ENCODE measurements at regions not wholly inside any gene's neighbourhood (a gene's known extent, or its start where the extent isn't known, plus 50 kb on each side); places are given as distances from the start of the nearest gene placed in this dataset.
"Not testable (repeated sequence)": the region's sequence is repeated elsewhere in the genome, so short reads cannot be mapped to it uniquely, and the experiment has no call there.

DNA sequence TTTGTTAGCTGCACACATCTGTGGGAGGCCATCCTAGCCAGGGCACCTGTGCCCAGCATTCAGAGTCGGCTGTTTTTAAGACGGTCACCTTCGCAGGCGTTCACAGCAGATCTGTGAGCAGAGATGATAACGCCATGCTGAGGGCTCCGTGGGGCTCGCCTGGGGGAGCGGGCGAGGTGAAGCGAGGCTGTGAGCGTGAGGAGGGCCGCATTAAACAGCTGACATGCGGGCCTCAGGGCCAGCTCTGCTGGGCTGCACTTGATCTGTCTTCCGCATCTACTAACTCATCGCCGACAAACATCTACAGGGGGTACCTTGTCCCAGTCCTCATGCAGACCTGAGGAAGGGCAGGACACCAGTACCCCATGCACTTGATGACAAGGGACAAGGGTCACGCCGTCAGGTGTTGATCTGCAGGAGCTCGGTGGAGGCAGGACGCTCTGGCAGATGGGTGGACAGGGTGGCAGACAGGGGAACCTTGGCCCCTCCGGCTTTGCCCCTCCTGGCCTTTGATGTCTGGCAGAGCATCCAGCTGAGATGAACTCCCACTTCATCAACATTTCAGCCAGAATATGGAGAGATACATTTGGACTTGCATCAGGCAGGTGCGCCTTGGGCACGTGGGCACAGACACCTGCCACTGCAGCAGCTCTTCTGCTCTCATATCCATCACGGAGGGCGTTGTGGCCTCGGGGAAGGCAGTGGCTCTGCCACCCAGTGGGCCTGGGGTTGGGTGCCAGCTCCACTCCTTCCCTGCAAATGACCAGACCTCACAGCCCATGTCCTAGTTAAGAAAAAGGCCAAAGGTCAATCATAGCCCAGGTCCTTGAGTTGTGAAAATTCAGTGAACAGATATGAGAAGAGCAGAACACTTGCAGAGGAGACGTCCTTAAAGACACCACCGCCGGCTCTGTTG, 822.9 kb downstream of the BRD1 start:
- TF ChIP-seq, protein P1, sequence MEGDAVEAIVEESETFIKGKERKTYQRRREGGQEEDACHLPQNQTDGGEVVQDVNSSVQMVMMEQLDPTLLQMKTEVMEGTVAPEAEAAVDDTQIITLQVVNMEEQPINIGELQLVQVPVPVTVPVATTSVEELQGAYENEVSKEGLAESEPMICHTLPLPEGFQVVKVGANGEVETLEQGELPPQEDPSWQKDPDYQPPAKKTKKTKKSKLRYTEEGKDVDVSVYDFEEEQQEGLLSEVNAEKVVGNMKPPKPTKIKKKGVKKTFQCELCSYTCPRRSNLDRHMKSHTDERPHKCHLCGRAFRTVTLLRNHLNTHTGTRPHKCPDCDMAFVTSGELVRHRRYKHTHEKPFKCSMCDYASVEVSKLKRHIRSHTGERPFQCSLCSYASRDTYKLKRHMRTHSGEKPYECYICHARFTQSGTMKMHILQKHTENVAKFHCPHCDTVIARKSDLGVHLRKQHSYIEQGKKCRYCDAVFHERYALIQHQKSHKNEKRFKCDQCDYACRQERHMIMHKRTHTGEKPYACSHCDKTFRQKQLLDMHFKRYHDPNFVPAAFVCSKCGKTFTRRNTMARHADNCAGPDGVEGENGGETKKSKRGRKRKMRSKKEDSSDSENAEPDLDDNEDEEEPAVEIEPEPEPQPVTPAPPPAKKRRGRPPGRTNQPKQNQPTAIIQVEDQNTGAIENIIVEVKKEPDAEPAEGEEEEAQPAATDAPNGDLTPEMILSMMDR (IDR thresholded peaks at IDR 0.05; ENCODE audit: control insufficient read depth, insufficient read depth, low read depth, low read length, missing control alignments): no peak
- H3K4me3 ChIP-seq (ENCODE audit: control insufficient read depth, low read depth, low read length): no peak overlapping the region

DNA sequence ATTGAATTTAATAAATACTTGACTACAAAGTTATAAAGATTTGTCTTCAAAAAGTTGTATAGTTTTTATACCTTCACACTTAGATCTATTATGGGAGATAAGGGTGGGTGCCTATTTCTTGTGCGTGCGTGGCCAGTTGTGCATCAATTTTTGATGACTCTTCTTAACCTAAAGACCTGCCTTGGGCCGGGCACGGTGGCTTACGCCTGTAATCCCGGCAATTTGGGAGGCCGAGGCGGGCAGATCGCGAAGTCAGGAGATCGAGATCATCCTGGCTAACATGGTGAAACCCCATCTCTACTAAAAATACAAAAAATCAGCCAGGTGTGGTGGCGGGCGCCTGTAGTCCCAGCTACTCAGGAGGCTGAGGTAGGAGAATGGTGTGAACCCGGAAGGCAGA, 830.1 kb downstream of the BRD1 start:
- not testable (repeated sequence) for H3K4me3 ChIP-seq (ENCODE audit: control insufficient read depth, low read depth, low read length); DNase-seq (ENCODE audit: low read depth)

More for the DNA sequence above, 822.9 kb downstream of the BRD1 start:
- DNase-seq (ENCODE audit: low read depth): no peak

DNA sequence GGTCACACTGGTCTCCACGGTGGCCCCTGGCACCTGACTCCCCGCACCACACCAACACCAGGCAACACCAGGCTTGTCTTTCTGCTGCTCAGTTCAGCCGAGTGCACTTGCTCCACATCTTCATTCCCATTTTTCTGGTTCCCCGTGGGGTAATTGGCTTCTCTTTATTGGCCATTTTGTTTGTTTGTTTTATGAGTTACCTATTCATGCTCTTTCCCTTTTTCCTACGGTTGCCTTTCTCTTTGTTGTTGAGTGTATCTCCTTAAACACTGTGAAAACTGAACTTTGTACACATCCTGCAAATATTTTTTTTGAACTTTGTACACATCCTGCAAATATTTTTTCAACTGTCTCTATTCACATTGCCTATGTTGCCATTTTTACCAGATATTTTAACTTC, 834.0 kb downstream of the BRD1 start:
- no peak for DNase-seq (ENCODE audit: low read depth)
- H3K4me3 ChIP-seq (ENCODE audit: control insufficient read depth, low read depth, low read length): no peak overlapping the region
- TF ChIP-seq, protein P1 (IDR thresholded peaks at IDR 0.05; ENCODE audit: control insufficient read depth, insufficient read depth, low read depth, low read length, missing control alignments): no peak

DNA sequence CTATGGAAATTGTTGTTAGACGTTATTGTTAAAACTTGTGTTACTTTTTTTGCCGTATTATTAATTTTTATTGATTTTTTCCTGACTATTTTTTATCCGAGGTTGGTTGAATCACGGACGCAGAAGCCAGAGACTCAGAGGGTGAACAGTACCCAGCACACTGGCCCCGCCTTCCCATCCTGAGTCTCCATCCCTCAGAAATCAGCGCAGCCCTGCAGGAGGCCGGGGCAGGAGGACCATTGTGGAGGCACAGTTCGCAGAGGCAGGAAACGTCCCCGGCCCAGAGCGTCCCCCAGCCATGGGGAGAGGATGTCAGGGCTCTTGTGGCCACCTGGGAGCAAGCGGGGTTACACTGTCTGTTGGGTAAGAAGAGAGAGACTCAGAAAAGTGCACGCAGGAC, 843.0 kb downstream of the BRD1 start:
- no peak for DNase-seq (ENCODE audit: low read depth)
- H3K4me3 ChIP-seq (ENCODE audit: control insufficient read depth, low read depth, low read length): no peak overlapping the region
- TF ChIP-seq, protein P1 (IDR thresholded peaks at IDR 0.05; ENCODE audit: control insufficient read depth, insufficient read depth, low read depth, low read length, missing control alignments): no peak

DNA sequence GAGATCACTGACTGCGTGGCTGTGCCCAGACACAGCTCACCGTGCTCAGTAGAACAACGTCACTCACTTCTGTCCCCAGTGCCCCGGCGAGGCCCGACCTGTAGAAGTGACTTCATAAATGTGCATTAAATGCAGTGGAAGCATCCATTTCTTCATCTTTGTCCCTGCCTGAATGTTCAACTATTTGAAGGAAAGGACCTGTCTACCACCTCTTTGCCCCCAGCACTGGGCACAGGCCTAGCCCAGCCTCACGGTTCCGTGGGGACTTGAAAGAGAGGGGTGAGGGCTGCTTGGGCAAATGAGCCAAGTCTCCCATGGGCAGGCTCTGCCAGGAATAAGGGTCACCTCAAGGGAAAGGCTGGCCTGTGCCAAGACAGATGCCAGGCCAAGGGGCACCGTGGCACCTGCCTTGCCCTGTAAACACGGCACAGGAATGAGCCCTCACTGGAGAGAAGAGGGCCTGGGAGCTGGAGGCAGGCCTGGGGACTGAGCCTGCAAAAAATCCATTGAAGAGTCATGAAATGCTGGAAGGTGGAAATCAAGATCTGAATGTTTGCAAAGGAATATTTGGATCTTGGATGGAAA, 845.3 kb downstream of the BRD1 start:
- TF ChIP-seq, protein P1 (IDR thresholded peaks at IDR 0.05; ENCODE audit: control insufficient read depth, insufficient read depth, low read depth, low read length, missing control alignments): no peak
- H3K4me3 ChIP-seq (ENCODE audit: control insufficient read depth, low read depth, low read length): no peak overlapping the region
- DNase-seq (ENCODE audit: low read depth): no peak

DNA sequence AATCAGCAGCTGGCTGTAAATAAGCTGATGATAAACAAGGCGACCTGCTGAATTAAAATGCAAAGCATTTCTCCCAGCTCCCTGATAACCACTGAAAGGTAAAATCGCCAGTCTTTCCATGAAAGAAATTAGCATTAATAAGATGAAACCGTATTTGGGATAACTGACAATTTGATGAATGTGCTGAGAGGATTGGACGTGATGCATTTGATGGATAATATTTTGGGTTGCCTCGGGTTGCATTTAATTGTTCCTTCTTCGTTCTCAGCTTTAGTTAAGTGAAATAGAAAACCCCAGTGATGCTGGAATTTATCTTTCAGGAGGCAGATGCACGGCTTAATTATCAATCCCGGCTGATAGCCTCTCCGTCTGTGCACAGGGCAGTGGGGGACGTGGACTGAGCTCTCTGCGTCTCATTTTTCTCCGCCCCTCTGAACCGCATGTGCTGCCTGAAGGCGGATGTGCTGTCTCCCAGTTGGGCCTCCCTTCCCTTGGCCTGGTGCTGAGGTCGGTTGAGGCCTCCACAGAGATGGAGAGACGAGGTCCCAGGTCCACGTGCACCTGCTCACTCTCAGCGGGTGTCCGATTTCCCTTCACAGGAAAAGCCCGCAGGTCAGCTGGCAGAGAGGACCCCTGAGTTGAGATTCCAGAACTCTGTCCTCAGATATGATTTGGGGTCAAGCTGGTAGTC, 846.2 kb downstream of the BRD1 start:
- no peak overlapping the region for H3K4me3 ChIP-seq (ENCODE audit: control insufficient read depth, low read depth, low read length)
- TF ChIP-seq, protein P1 (IDR thresholded peaks at IDR 0.05; ENCODE audit: control insufficient read depth, insufficient read depth, low read depth, low read length, missing control alignments): no peak
- no peak for DNase-seq (ENCODE audit: low read depth)

DNA sequence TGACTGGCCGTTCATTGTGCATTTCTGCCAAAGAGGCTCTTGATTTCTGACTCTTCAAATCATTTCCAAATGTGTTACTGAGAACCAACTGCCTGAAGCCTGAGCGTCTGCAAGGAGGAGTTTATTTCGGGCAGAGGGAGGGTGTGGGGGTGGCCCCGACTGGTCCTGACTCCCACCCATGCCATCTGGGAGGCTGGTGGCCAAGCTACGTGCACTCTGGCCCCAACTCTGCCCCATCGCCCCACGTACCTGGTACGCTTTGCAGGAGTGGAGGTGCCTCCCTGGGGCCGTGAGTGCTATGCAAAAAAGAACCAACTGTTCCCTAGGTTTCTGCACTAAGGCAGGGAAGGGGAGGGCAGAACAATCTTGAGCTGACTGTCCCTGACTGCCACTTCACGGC, 846.8 kb downstream of the BRD1 start:
- TF ChIP-seq, protein P1 (IDR thresholded peaks at IDR 0.05; ENCODE audit: control insufficient read depth, insufficient read depth, low read depth, low read length, missing control alignments): no peak
- no peak overlapping the region for H3K4me3 ChIP-seq (ENCODE audit: control insufficient read depth, low read depth, low read length)
- DNase-seq (ENCODE audit: low read depth): no peak

Data from AG09309 (cell line).